MG63 (cell line): ENCODE measurements at regions not wholly inside any gene's neighbourhood (a gene's known extent, or its start where the extent isn't known, plus 50 kb on each side); places are given as distances from the start of the nearest gene placed in this dataset.
A peak's percentile ranks its signal among the peaks of the same experiment; 100 is the strongest.

Experiments used
- DNase-seq: peaks from one replicate; pipeline ENCODE4 v3.0.0-alpha.2; 2020
- H3K27me3 ChIP-seq: fragments of 250-450 bp; sonication (Bioruptor Pico); 2 replicates; pipeline ENCODE4 v1.5.1; 2020; ENCODE audit warnings: mild to moderate bottlenecking, moderate library complexity
- H3K36me3 ChIP-seq: fragments of 250-450 bp; sonication (Bioruptor Pico); 2 replicates; pipeline ENCODE4 v1.5.1; 2020; ENCODE audit warnings: mild to moderate bottlenecking, moderate library complexity
- H3K4me3 ChIP-seq: fragments of 250-450 bp; sonication (Bioruptor Pico); 2 replicates; pipeline ENCODE4 v1.5.1; 2020; ENCODE audit warnings: mild to moderate bottlenecking, moderate library complexity
- H3K9me3 ChIP-seq: fragments of 250-450 bp; sonication (Bioruptor Pico); 2 replicates; pipeline ENCODE4 v1.5.1; 2020; ENCODE audit warnings: mild to moderate bottlenecking, moderate library complexity

GRCh38 chr2:48114256-48114655 lies 200.2 kb upstream of the FOXN2 start:
- Histone ChIP-seq H3K36me3 (no peaks in the 10 kb centered on the region), H3K27me3 (no peaks in the 10 kb centered on the region), H3K9me3 (no peaks in the 10 kb centered on the region), H3K4me3 (no peak overlapping the region)
- peak; percentile 5 for DNase-seq

GRCh38 chr2:48116497-48116896 lies 198.0 kb upstream of the FOXN2 start:
- H3K27me3 ChIP-seq: no peaks in the 10 kb centered on the region
- no peaks in the 10 kb centered on the region for H3K36me3 ChIP-seq
- H3K4me3 ChIP-seq: no peak overlapping the region
- DNase-seq: no peak
- H3K9me3 ChIP-seq: no peaks in the 10 kb centered on the region

GRCh38 chr2:48118895-48119294 lies 195.6 kb upstream of the FOXN2 start:
- Histone ChIP-seq H3K27me3 (no peaks in the 10 kb centered on the region), H3K9me3 (peaks cover 1% of the 10 kb centered on the region; the same call in 1 of the 2 replicates), H3K4me3 (no peak overlapping the region), H3K36me3 (no peaks in the 10 kb centered on the region)
- no peak for DNase-seq

- Histone ChIP-seq H3K4me3 (no peak overlapping the region), H3K36me3 (no peaks in the 10 kb centered on the region), H3K27me3 (no peaks in the 10 kb centered on the region), H3K9me3 (peaks cover 1% of the 10 kb centered on the region; the same call in 1 of the 2 replicates)
- no peak for DNase-seq
Measured at GRCh38 chr2:48120112-48120511, 194.4 kb upstream of the FOXN2 start.

GRCh38 chr2:48120759-48121242 lies 193.7 kb upstream of the FOXN2 start:
- Histone ChIP-seq H3K9me3 (peaks cover 1% of the 10 kb centered on the region; the same call in 1 of the 2 replicates), H3K36me3 (no peaks in the 10 kb centered on the region), H3K27me3 (no peaks in the 10 kb centered on the region), H3K4me3 (no peak overlapping the region)
- DNase-seq: no peak

GRCh38 chr2:48122166-48122565 lies 192.3 kb upstream of the FOXN2 start:
- no peak for DNase-seq
- Histone ChIP-seq H3K4me3 (no peak overlapping the region), H3K27me3 (no peaks in the 10 kb centered on the region), H3K9me3 (peaks cover 1% of the 10 kb centered on the region; the same call in 1 of the 2 replicates), H3K36me3 (no peaks in the 10 kb centered on the region)

GRCh38 chr2:48124592-48124991 lies 189.9 kb upstream of the FOXN2 start:
- Histone ChIP-seq H3K9me3 (peaks cover 2% of the 10 kb centered on the region; the same call in 1 of the 2 replicates), H3K36me3 (no peaks in the 10 kb centered on the region)

GRCh38 chr2:48126162-48126561 lies 188.3 kb upstream of the FOXN2 start:
- no peaks in the 10 kb centered on the region for H3K36me3 ChIP-seq
- peaks cover 5% of the 10 kb centered on the region; the same call in 1 of the 2 replicates for H3K9me3 ChIP-seq
- no peak overlapping the region for H3K4me3 ChIP-seq
- DNase-seq: no peak
- H3K27me3 ChIP-seq: no peaks in the 10 kb centered on the region

More at GRCh38 chr2:48124592-48124991, 189.9 kb upstream of the FOXN2 start:
- Histone ChIP-seq H3K27me3 (no peaks in the 10 kb centered on the region), H3K4me3 (no peak overlapping the region)
- no peak for DNase-seq

GRCh38 chr2:48127612-48128191 lies 186.8 kb upstream of the FOXN2 start:
- H3K9me3 ChIP-seq: peaks cover 5% of the 10 kb centered on the region; the same call in 1 of the 2 replicates
- H3K4me3 ChIP-seq: no peak overlapping the region
- no peaks in the 10 kb centered on the region for H3K36me3 ChIP-seq
- H3K27me3 ChIP-seq: no peaks in the 10 kb centered on the region
- DNase-seq: no peak

- H3K4me3 ChIP-seq: no peak overlapping the region
- DNase-seq: no peak
- H3K9me3 ChIP-seq: 0 out of 2 replicates have a peak, but pooled peaks cover 3% of the 10 kb centered on the region
- H3K36me3 ChIP-seq: no peaks in the 10 kb centered on the region
- no peaks in the 10 kb centered on the region for H3K27me3 ChIP-seq
Measured at GRCh38 chr2:48129293-48129950, 185.1 kb upstream of the FOXN2 start.

GRCh38 chr2:48131539-48132270 lies 182.8 kb upstream of the FOXN2 start:
- 0 out of 2 replicates have a peak, but pooled peaks cover 3% of the 10 kb centered on the region for H3K9me3 ChIP-seq
- no peaks in the 10 kb centered on the region for H3K36me3 ChIP-seq
- DNase-seq: no peak
- no peak overlapping the region for H3K4me3 ChIP-seq
- H3K27me3 ChIP-seq: no peaks in the 10 kb centered on the region

GRCh38 chr2:48132271-48132625 lies 182.2 kb upstream of the FOXN2 start:
- no peaks in the 10 kb centered on the region for H3K27me3 ChIP-seq
- no peaks in the 10 kb centered on the region for H3K36me3 ChIP-seq
- H3K9me3 ChIP-seq: 0 out of 2 replicates have a peak, but pooled peaks cover 3% of the 10 kb centered on the region
- no peak for DNase-seq
- no peak overlapping the region for H3K4me3 ChIP-seq

GRCh38 chr2:48134704-48135103 lies 179.8 kb upstream of the FOXN2 start:
- no peaks in the 10 kb centered on the region for H3K27me3 ChIP-seq
- no peak overlapping the region for H3K4me3 ChIP-seq
- no peaks in the 10 kb centered on the region for H3K36me3 ChIP-seq

GRCh38 chr2:48135797-48136196 lies 178.7 kb upstream of the FOXN2 start:
- Histone ChIP-seq H3K9me3 (no peaks in the 10 kb centered on the region), H3K27me3 (no peaks in the 10 kb centered on the region), H3K36me3 (no peaks in the 10 kb centered on the region), H3K4me3 (no peak overlapping the region)
- DNase-seq: no peak

More at GRCh38 chr2:48134704-48135103, 179.8 kb upstream of the FOXN2 start:
- no peak for DNase-seq
- 0 out of 2 replicates have a peak, but pooled peaks cover 1% of the 10 kb centered on the region for H3K9me3 ChIP-seq

GRCh38 chr2:48137829-48138228 lies 176.7 kb upstream of the FOXN2 start:
- no peaks in the 10 kb centered on the region for H3K27me3 ChIP-seq
- H3K4me3 ChIP-seq: no peak overlapping the region
- H3K9me3 ChIP-seq: no peaks in the 10 kb centered on the region
- no peak for DNase-seq
- no peaks in the 10 kb centered on the region for H3K36me3 ChIP-seq

GRCh38 chr2:48138898-48139297 lies 175.6 kb upstream of the FOXN2 start:
- DNase-seq: no peak
- no peaks in the 10 kb centered on the region for H3K36me3 ChIP-seq

GRCh38 chr2:48140586-48140985 lies 173.9 kb upstream of the FOXN2 start:
- Histone ChIP-seq H3K27me3 (no peaks in the 10 kb centered on the region), H3K4me3 (no peak overlapping the region), H3K36me3 (no peaks in the 10 kb centered on the region), H3K9me3 (no peaks in the 10 kb centered on the region)
- no peak for DNase-seq

More at GRCh38 chr2:48138898-48139297, 175.6 kb upstream of the FOXN2 start:
- Histone ChIP-seq H3K4me3 (no peak overlapping the region), H3K9me3 (no peaks in the 10 kb centered on the region), H3K27me3 (no peaks in the 10 kb centered on the region)
